GM19043 (cell line): ENCODE measurements at regions not wholly inside any gene's neighbourhood (a gene's known extent, or its start where the extent isn't known, plus 50 kb on each side); places are given as distances from the start of the nearest gene placed in this dataset.
"Not testable (repeated sequence)": the region's sequence is repeated elsewhere in the genome, so short reads cannot be mapped to it uniquely, and the experiment has no call there.

Experiments used
- ATAC-seq: cut with Tn5 transposase; IDR thresholded peaks from one replicate; pipeline ENCODE4 v1.9.1; 2021; ENCODE audit warnings: low read depth; ENCODE audit not compliant: unreplicated experiment

DNA sequence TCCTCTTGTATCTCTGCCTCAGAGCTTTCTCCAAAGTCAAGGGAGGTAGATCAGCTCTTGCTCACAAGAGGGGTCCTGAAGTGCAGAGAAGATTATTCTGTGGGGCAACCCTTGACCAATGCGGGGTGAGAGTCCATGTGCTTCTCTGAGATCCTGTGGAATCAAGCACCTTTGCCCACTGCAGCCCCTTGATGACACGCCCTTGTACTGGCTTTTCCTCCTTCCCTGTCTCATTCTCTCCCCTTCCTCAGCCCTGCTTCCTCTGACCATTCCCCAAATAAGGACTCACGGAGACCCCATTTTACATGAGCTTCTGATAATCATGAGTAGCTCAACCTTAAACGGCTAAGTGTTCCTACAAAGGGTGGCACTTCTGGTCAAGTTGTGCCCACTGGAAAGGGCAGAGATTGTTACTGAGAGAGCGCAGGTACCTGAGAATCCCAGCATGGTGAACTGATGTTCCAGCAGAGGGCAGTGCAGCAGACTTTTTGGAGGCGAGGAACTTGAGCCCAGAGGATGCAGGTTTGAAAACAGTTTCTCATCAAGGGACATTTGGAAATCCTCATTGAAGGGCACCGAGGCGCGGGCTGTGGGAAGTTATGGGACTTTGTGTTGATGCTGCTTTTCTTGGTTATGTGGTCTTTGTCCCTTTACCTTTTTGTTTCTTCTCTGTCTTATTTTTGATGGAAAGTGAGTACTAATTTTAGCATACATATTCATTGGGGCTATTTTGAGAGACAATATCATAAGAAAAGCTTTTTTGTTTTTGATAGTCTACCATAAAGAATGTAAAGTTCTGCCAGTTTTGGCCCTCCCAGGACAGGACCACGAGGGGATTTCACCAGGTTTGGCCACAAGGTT is 201.3 kb downstream of the RBM46 start:
- ATAC-seq = peak; percentile 68

DNA sequence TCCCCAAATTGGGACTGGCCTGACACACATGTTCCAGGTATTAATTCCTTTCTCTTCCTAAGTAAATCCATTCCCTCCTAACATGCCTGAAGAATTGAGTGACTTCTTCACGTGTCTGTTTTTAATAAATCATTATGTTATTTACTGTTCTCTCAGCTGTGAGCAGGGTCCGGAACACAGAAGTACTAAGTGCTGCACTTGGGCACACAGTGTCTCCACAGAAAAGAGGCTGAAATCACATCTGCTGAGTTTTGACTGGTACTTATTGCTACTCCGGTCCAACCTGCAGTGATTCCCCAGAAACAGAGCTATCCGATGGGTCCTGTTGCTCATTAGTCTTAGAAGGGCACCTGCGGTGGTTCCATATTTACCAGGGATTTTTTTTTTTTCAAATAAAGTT is 202.6 kb downstream of the RBM46 start:
- ATAC-seq = no peak

DNA sequence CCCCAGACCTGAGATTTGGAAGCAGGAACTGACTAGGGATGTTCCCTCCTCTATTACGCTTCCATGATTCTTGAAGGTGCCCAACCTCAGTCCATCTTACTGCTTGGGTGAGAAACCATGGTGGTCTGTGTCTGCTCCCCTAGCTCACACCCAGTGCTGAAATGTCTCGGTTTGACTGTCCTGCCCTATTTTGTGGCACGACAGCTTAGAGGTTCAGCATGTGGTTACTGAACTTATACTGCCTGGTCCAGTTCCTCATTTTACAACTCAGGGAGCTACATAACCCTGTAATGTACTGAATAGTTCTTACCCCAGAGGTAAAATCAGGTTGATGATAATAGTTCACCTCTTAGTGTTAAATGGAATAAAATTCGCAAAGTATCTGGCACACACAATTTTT is 203.1 kb downstream of the RBM46 start:
- peak; percentile 82 for ATAC-seq

DNA sequence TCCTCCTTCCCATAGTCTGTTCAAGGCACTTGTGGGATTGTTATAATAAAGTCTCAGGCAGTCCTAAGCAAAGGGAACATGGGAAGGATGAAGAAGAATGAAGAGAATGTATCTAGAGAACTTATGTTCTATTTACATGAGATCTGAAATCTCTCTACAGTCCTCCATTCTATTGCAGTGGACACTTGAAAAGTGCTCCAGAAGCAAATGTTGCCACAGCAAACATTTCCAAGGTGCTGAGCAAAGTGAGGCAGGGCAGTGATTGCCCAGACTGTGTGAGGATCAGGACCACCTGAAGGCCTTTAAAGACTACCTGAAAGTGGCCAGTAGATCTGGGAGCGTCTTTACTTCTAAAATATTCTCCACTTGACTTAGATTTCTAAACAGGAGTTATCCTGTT is 203.5 kb downstream of the RBM46 start:
- ATAC-seq = no peak

DNA sequence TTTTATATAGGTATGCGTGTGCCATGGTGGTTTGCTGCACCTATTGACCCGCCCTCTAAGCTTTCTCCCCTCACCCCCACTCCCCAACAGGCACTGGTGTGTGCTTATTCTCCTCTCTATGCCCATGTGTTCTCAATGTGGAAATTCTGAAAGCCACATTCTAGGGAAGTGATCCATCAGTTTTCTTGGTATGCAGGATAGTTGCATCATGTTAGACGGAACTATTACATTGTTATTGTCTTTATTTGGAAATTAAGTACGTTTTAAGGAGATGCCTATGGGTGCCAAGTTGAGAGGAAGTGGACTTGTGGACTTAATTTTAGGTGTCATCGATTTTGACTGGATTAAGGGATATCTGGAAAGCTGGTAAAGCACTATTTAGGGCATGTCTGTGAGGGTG is 204.6 kb downstream of the RBM46 start:
- no peak for ATAC-seq

DNA sequence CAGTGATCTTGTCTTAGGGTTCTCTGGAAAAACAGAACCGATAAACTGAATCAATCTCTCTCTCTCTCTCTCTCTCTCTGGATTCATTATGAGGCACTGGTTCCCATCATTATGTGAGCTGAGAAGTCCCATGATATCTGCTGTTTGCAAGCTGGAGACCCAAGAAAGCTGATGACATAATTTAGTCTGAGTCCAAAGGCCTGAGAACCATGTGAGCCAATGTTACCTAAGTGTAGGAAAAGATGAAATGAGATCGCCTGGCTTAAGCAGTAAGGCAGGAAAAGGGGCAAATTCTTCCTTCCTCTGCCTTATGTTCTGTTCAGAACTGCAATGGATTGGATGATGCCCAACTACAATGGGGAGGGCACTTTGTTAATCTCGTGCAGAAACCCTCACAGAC is 207.4 kb downstream of the RBM46 start:
- no peak for ATAC-seq

DNA sequence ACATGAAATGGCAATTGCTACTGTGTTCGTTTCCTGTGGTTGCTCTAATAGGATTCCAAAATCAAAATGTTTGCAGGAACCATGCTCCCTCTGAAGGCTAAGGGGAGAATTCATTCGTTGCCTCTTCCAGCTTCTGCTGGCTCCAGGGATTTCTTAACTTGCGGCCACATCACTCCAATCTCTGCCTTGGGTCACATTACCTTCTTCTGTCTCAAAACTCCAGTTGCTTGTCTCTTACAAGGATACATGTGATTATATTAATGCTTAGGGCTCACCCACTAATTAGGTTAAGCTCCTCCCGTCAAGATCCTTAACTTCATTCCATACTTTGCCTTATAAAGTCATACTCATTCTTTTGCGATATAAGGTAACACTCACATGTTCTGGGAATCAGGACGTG is 208.4 kb downstream of the RBM46 start:
- no peak for ATAC-seq

DNA sequence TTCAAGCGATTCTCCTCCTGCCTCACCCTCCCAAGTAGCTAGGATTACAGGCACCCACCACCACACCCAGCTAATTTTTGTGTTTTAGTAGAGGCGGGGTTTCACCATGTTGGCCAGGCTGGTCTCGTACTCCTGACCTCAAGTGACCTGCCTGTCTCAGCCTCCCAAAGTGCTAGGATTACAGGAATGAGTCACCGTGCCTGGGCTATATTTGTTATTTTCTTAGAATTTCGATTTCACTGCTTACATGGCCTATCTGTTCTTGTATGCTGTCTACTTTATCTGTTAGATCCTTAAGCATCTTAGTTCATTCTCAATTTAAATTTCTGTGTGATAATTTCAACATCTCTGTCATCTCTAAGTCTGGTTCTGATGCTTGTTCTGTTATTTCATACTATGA is 210.6 kb upstream of the NPY2R start:
- not testable (repeated sequence) for ATAC-seq

DNA sequence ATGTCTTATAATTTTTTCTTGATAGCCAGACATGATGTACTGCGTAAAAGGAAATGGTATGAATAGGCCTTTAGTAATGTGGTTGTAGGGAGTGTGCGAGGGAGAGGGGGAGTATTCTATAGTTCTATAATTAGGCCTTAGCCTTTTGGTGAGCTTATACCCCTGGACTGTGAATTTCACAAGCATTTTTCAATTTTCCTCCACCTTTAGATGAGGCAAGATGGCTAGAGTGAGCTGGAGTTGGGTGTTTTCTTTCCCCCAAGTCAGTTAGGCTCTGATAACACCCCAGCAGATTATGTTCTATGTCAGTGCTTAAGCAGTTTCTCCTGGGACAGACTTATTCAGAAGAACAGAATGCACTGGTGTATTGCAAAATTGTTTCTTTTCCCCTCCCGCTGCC is 210.2 kb upstream of the NPY2R start:
- ATAC-seq = no peak

DNA sequence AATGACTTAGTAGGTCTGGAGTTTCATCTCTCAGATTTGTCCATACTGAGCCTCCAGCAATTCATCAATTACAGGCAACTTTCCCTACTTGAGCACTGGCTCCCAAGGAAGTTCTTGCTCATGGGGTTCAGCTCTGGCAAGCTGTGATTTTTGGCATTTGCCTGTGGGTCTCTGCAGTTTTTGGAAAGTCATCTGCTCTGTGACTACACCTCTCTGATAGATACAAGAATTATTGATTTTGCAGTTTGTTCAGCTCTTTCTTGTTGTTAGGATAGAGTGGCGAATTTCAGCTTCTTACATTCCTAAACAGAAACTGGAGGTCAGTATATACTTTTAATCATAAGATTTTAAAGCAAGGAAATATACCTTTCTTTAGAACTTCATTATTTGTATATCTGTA is 209.7 kb upstream of the NPY2R start:
- ATAC-seq = no peak

DNA sequence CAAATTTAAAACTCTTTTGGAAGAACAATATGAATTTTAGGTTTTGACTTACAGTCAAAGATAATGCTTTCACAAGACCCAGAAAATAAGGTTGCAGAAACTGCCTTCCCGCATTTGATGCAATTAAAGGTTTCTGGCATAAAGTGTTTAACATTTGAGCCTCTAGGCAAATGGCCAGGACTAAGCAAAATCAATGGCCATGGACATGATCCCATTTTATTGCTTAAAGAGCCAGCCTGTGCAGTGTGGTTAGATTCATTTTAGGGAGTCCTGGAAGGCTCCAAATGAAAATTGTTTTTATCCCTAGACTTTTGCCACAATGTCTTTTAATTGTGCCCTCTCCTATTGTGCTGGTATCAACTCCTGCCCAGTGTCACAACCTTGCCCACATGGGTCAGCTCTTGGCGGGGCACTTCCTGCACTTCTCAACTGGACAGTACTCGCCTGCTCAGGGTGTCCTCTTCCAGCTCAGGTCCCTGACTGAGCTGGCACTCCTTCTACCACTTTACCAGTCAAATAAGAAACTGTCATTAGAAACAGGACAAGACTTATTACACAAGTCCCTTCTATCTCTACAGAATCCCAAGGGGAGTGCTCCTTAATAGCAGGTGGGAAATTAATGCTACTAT is 208.4 kb upstream of the NPY2R start:
- no peak for ATAC-seq

DNA sequence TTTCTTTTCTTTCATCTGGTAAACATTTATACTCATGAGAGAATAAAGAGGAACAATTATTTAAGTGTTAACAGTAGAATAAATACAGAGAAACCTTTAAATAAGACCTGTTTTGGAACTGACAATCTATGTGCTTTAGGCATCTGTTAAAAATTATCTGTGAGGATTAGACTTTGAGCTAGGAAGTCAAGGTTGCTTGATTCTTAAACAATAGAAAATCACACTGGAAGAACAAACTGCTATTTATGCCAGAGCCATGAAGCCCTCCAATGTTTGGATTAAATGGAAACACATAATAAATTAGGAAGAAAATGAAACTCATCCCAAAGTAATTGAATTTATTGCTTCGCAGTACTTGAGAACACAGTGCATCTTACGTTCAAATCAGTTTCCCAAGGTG is 207.2 kb upstream of the NPY2R start:
- no peak for ATAC-seq

DNA sequence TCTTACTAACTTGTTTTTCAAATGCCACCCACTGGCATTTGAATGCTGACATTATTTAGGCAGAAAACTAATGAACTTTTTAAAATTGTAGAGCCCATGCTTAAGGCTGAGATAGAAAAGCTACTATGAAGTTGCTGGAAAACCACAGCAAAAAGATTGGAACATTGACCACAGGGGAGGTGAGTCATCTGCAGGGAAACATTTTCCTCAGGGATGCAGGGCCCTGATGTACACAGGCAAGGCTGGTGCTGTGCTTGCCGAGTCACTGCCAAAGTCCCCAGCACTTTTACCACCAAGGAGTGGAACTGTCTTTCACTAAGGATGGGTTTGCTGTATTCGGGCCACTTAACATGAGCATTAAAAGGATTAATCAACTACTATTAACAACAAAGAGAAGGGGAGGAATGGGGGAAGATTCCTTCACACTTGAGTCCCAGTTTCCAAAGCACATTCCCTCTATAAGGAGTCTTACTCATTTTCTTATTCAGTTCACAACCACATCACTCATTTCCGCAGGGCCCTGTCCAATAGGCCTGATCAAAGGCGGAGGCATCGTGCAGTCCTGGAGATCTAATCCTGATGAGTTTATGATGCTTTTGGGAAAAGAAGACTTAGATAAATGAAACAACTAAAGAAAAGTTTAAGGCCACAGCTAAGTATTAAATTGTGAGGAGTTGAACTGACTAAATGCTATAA is 202.9 kb upstream of the NPY2R start:
- no peak for ATAC-seq

DNA sequence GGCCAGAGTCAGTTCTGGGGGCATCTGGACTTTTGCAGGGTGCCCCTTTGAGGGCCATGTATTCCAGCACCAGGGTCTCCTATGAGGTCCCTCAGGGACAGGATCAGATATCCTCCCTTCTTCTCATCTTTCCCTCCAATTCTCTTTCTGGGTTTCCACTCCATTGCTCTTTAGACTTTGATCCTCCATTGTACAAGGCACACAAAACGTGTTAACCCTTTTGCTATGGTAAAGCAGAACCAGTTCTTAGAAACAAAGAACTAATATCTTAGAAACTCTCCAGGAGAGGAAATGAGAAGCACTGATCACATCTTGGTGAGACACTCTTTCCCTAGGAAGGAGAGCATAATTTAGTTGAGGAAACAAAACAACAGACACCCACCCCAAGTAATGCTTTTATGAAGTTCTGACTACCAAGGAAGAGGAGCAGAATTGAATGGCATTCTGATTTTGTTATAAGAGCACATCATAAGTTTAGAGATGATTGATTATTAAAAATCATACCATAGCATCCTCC is 200.7 kb upstream of the NPY2R start:
- ATAC-seq = no peak

DNA sequence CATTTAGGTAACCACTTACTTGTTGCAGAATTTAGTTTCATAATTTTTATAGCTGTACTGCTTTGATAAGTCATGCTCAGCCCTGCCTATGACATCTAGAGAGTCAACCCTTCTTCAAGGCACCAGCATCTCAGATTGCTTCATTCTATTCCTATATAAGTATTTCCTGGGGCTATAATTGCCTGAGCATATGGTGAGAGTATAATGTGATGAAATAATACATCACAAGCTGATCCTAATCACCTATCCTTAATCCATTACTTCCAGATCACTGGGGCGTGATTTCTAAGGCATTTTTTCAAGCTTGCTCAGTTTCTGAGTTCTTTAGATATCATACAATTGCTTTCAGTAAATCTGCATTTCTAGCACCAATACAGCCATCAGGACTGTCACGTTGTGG is 200.0 kb upstream of the NPY2R start:
- ATAC-seq = no peak

DNA sequence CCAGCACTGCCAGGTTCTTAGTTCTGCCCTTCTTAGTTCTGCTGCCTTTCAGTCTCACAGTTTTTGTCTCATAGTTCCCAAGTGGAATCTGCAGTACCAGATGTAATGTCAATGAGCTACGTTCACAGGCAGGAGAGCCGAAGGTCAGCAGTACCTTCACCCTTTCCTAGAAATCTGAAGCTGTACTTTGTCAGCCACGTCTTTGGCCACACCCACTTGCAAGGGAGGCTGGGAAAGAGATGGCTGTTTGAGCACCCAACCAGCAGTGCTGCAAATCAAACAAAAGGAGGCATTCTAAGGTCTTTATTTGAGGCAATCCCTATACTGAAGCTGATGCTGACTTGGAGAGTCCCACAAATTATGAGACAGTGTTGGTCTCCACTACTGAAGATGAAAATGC is 199.1 kb upstream of the NPY2R start:
- no peak for ATAC-seq

DNA sequence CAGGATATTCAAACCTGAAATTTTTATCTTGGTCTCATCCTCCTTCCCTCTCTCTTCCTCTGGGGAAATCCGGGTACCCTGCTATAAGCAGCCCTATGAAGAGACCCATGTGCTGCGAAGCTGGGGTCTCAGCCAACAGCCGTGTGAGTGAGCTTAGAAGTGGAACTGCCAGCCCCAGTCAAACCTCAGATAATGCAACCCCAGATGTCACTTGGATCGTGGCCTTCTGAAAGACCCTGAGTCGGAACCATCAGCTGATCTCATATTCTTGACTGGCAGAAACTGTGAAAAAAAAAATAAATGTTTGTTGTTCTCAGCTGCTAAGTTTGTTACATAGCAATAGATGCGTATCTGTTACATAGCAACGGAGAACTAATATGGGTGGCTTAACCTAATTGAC is 198.1 kb upstream of the NPY2R start:
- ATAC-seq = no peak

DNA sequence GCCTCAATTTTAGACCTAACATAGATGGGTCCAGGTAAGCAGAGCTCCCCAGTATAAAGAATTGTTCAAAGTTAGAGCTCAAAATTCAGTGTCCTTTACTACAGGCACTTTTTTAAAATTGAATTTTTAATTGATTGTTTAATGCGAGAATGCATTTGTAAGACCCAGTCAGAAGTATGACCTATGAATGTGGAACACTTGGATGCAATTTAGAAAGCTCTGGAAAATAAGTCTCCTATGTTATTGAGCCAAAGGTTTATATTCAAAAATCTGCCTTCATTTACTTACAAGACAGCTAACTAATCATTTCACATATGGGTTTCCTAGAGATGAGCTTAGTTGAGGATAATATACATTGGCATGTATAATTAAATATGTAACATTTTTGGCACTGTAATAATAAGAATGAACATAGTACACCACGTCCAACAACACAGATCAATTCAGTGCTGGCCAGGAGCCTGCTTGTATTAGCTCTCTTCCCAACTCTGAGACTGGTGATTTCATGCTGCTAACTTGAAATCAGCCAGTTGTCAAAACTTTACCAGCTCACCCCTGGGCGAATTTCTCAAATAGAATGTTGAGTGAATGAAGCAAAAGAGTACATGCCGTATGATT is 197.2 kb upstream of the NPY2R start:
- ATAC-seq = no peak

DNA sequence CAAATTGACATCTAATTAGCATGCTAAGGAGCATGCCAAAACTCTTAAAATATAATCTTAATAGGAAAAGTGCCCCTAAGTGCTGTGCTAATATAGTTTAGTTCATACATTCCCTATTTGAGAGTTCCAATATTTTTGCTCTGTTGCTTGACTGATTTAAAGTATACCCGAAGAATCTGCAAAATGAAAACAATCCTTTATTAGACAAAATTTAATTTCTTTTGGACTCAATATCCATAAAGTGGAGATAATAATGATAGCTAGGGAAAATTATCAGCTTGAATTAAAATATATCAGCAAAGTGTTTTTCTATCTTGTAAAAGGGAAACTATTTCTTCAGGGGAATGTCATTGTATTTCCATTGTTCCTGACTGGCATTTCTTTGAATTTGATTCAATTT is 196.0 kb upstream of the NPY2R start:
- no peak for ATAC-seq

DNA sequence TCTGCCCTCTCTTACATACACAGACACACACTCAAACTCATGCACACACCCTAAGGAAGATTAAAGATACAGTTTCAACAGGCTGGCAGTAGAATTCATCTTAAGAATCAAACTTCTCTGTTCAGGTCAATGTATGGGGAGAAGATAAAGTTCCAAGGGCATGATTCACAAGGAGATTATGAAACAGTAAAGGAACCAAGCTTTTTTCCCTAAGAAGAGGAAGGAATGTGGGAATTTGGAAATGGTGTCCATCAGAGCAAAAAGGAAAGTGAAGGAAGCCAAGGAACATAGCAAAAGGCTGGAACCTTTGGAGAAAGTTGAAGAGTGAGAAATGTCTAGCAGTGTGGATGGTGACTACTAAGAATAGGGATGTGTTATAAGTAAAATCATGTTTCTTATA is 191.0 kb upstream of the NPY2R start:
- ATAC-seq = no peak
